ENCODE measurements at regions not wholly inside any gene's neighbourhood (a gene's known extent, or its start where the extent isn't known, plus 50 kb on each side); places are given as distances from the start of the nearest gene placed in this dataset.

DNA sequence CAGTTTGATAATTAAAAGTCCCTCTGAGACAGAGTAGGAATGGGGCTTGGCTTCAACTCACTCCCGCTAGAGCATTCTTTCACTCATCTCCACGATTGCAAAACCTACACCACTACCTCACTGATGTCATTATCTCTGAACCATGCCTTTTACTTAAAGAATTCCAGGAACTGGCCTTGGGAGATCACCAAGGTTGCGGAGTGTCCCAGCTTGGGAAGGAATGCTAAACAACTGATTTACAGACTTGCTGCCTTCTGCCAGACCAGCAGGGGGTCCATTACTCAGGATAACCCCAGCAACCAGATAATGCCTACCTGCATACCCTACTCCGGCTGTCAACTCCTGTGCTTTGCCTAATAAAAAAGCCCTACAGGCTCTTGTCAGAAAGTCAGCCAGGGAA lies 102.2 kb upstream of the RALGAPA2 start:
- TF ChIP-seq, protein P1, sequence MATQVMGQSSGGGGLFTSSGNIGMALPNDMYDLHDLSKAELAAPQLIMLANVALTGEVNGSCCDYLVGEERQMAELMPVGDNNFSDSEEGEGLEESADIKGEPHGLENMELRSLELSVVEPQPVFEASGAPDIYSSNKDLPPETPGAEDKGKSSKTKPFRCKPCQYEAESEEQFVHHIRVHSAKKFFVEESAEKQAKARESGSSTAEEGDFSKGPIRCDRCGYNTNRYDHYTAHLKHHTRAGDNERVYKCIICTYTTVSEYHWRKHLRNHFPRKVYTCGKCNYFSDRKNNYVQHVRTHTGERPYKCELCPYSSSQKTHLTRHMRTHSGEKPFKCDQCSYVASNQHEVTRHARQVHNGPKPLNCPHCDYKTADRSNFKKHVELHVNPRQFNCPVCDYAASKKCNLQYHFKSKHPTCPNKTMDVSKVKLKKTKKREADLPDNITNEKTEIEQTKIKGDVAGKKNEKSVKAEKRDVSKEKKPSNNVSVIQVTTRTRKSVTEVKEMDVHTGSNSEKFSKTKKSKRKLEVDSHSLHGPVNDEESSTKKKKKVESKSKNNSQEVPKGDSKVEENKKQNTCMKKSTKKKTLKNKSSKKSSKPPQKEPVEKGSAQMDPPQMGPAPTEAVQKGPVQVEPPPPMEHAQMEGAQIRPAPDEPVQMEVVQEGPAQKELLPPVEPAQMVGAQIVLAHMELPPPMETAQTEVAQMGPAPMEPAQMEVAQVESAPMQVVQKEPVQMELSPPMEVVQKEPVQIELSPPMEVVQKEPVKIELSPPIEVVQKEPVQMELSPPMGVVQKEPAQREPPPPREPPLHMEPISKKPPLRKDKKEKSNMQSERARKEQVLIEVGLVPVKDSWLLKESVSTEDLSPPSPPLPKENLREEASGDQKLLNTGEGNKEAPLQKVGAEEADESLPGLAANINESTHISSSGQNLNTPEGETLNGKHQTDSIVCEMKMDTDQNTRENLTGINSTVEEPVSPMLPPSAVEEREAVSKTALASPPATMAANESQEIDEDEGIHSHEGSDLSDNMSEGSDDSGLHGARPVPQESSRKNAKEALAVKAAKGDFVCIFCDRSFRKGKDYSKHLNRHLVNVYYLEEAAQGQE (IDR thresholded peaks at IDR 0.05; ENCODE audit: insufficient read depth in 1 of 2, low read depth in 2 of 2, low read length in 2 of 2) = no peak
- no peak for TF ChIP-seq POLR2AphosphoS5 (IDR thresholded peaks at IDR 0.05; ENCODE audit: low read depth, low read length)
- TF ChIP-seq TAF1 (IDR thresholded peaks at IDR 0.05; ENCODE audit: borderline replicate concordance, insufficient read depth, low read length) = no peak
- no peak for TF ChIP-seq SIN3A (IDR thresholded peaks at IDR 0.05; ENCODE audit: borderline replicate concordance, insufficient read depth, low read length)
- no peak for TF ChIP-seq FOXP2 (optimal IDR thresholded peaks at IDR 0.05; ENCODE audit: borderline replicate concordance, extremely low read depth, extremely low read length, insufficient read depth)
